ENCODE measurements at regions not wholly inside any gene's neighbourhood (a gene's known extent, or its start where the extent isn't known, plus 50 kb on each side); places are given as distances from the start of the nearest gene placed in this dataset.
A peak's percentile ranks its signal among the peaks of the same experiment; 100 is the strongest.

- Histone ChIP-seq H3K27me3 (ENCODE audit: insufficient read depth, low read depth) (no peaks in the 10 kb centered on the region), H4K20me1 (ENCODE audit: insufficient read depth) (no peaks in the 10 kb centered on the region), H3K4me3 (IDR thresholded peaks at IDR 0.05; ENCODE audit: insufficient read depth, low read depth, low read length) (no peak overlapping the region), H3K9ac (no peak overlapping the region), H2AFZ (ENCODE audit: low read depth) (no peak overlapping the region), H3K36me3 (ENCODE audit: insufficient read depth) (no peaks in the 10 kb centered on the region), H3K79me2 (ENCODE audit: insufficient read depth, low read depth) (no peaks in the 10 kb centered on the region), H3K27ac (no peak overlapping the region), H3K4me1 (ENCODE audit: low read depth, poor library complexity, severe bottlenecking) (no peaks in the 10 kb centered on the region), H3K4me2 (no peak overlapping the region)
- no peak for TF ChIP-seq CTCF (conservative IDR thresholded peaks at IDR 0.05; ENCODE audit: low read depth, low read length)
These were observed 190.7 kb downstream of the CENPF start for GRCh38 chr1:214793708-214794107.

- no peak overlapping the region for H3K27ac ChIP-seq
- H3K4me1 ChIP-seq (ENCODE audit: low read depth, poor library complexity, severe bottlenecking): no peaks in the 10 kb centered on the region
- H3K27me3 ChIP-seq (ENCODE audit: insufficient read depth, low read depth): no peaks in the 10 kb centered on the region
- TF ChIP-seq CTCF (conservative IDR thresholded peaks at IDR 0.05; ENCODE audit: low read depth, low read length): no peak
- H3K4me2 ChIP-seq: no peak overlapping the region
- no peak overlapping the region for H3K9ac ChIP-seq
- no peaks in the 10 kb centered on the region for H3K36me3 ChIP-seq (ENCODE audit: insufficient read depth)
- H3K79me2 ChIP-seq (ENCODE audit: insufficient read depth, low read depth): no peaks in the 10 kb centered on the region
- H4K20me1 ChIP-seq (ENCODE audit: insufficient read depth): no peaks in the 10 kb centered on the region
- H2AFZ ChIP-seq (ENCODE audit: low read depth): no peak overlapping the region
- H3K4me3 ChIP-seq (IDR thresholded peaks at IDR 0.05; ENCODE audit: insufficient read depth, low read depth, low read length): no peak overlapping the region
These were observed 198.2 kb downstream of the CENPF start for GRCh38 chr1:214801191-214801590.

DNA sequence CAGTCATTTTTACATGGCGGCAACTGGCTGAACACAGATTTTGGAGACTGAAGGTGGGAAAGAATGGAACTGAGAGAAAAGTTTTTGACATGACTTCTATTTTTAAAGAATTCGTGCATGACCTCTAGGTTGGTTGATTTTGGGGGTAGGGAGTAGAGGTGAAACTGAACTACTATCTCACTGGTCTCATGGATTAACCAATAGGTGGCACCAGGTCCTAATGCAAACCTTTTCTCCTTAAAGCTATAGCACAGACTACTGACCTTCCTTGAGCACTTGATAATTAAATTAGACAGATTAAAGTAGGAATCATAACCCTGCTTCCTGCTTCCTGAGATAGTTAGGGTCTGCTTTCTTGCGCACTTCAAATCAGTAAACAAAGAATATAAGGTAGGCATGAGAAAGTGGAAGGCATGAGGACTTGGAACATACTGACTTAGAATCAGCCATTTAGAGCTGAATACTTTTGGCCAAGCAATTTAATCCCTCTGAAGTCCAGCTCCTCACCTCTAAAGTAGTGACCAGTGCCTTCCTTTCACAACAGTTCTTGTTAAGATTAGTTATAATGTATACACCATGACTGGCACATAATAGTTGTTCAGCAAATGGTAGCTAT, 206.0 kb downstream of the CENPF start:
- Histone ChIP-seq H4K20me1 (ENCODE audit: insufficient read depth) (no peaks in the 10 kb centered on the region), H2AFZ (ENCODE audit: low read depth) (no peak overlapping the region), H3K27ac (no peak overlapping the region), H3K79me2 (ENCODE audit: insufficient read depth, low read depth) (no peaks in the 10 kb centered on the region), H3K9ac (no peak overlapping the region), H3K4me2 (no peak overlapping the region), H3K4me1 (ENCODE audit: low read depth, poor library complexity, severe bottlenecking) (no peaks in the 10 kb centered on the region), H3K4me3 (IDR thresholded peaks at IDR 0.05; ENCODE audit: insufficient read depth, low read depth, low read length) (no peak overlapping the region), H3K36me3 (ENCODE audit: insufficient read depth) (no peaks in the 10 kb centered on the region), H3K27me3 (ENCODE audit: insufficient read depth, low read depth) (no peaks in the 10 kb centered on the region)
- TF ChIP-seq CTCF (conservative IDR thresholded peaks at IDR 0.05; ENCODE audit: low read depth, low read length): 0 out of 2 replicates have a peak, but pooled peaks have one; percentile 27

DNA sequence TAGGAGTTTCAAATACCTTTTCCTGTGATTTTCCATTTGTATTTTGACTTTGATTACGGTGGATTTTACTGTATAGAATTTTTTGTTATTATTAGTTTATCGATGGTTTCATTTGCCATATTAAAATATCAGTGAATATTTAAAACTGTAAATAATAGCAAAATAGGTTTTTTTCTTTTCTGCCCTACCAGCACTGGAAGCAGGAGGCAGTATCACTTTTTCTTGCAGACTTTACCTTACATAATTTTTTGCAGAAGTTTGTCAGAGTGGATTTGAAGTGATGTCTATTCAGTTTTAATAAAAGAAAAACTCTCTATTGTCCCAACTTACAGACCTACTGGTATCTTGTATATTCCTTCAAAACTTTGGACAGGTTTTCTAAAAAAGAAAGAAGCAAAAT, 213.6 kb downstream of the CENPF start:
- no peak overlapping the region for H2AFZ ChIP-seq (ENCODE audit: low read depth)
- H3K4me1 ChIP-seq (ENCODE audit: low read depth, poor library complexity, severe bottlenecking): no peaks in the 10 kb centered on the region
- no peak for TF ChIP-seq CTCF (conservative IDR thresholded peaks at IDR 0.05; ENCODE audit: low read depth, low read length)

More for the DNA sequence above, 213.6 kb downstream of the CENPF start:
- no peaks in the 10 kb centered on the region for H3K79me2 ChIP-seq (ENCODE audit: insufficient read depth, low read depth)
- H3K36me3 ChIP-seq (ENCODE audit: insufficient read depth): no peaks in the 10 kb centered on the region
- no peaks in the 10 kb centered on the region for H4K20me1 ChIP-seq (ENCODE audit: insufficient read depth)
- H3K4me2 ChIP-seq: no peak overlapping the region
- no peaks in the 10 kb centered on the region for H3K27me3 ChIP-seq (ENCODE audit: insufficient read depth, low read depth)
- no peak overlapping the region for H3K27ac ChIP-seq
- H3K4me3 ChIP-seq (IDR thresholded peaks at IDR 0.05; ENCODE audit: insufficient read depth, low read depth, low read length): no peak overlapping the region
- no peak overlapping the region for H3K9ac ChIP-seq
